HG03565 (cell line): ENCODE measurements at regions not wholly inside any gene's neighbourhood (a gene's known extent, or its start where the extent isn't known, plus 50 kb on each side); places are given as distances from the start of the nearest gene placed in this dataset.
"Not testable (repeated sequence)": the region's sequence is repeated elsewhere in the genome, so short reads cannot be mapped to it uniquely, and the experiment has no call there.

ENCODE experiments used
- ATAC-seq: cut with Tn5 transposase; IDR thresholded peaks from one replicate; pipeline ENCODE4 v1.9.1; 2021; ENCODE audit warnings: mild to moderate bottlenecking, moderate library complexity; ENCODE audit not compliant: unreplicated experiment

DNA sequence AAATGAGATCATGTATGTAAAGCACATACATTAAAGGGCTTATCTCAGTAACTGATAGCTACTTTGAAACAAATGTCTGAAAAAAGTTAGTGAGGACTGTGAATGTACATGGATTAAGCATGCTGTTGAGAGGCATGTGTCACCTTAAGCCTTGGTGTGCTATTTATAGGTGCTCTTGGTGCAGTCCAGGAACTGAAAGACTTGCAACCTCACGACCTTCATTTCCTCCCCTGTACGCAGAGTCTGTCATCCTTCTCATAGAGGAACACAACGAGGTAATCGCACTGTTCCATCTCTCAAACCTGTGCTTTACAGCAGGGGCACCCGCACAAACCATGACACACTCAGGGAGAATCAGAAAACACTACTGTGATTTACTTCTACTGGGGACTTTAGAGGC lies 65.6 kb downstream of the UFM1 start:
- peak; percentile 97 for ATAC-seq

- ATAC-seq = no peak
Observed at GRCh38 chr13:38417241-38417640, 67.6 kb downstream of the UFM1 start.

GRCh38 chr13:38417727-38418126 lies 68.1 kb downstream of the UFM1 start:
- ATAC-seq = peak; percentile 38

- ATAC-seq = no peak
Observed at GRCh38 chr13:38418286-38418685, 68.6 kb downstream of the UFM1 start.

DNA sequence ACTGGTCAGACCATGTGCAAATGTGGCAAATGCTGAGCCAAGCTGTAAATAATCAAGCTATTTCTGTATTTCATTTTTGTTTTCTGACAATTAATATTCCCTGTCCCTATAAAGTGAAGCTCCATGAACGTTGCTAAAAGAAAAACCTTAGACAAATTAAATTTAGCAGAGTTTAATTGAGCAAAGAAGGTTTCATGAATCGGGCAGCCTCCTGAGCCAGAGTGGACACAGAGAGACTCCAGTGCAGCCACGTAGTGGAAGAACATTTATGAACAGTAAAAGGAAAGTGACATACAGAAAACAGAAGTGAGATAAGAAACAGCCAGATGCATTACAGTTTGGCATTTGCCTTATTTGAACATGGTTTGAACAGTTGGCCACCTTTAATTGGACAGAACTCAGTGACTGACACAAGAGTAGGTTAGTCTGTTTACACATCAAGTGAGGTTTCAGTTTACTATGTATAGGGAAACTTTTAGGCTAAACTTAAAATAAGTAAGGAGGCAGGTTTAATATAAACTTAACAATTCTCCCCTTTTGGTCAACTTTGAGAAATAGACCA lies 69.7 kb downstream of the UFM1 start:
- ATAC-seq = no peak

GRCh38 chr13:38421590-38422560 lies 72.2 kb downstream of the UFM1 start:
- no peak for ATAC-seq

DNA sequence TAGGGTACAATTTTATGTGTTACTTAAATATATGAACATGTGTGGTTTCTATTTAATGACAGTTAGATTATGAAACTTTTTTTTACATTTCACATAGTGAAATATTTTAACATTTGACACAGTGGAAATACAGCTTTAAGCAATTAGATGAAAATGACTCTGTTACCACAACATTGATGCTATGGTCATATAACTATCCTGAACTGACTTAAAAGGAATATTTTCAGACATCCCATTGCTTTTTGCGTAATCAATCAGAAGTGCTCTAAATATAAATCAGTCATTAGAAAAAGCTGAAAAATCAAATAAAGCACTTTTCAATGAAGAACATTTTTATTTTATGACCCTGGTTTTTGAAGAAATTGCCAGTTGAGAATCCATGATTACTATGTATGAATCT lies 80.3 kb downstream of the UFM1 start:
- no peak for ATAC-seq

- no peak for ATAC-seq
Observed at GRCh38 chr13:38430796-38431195, 81.1 kb downstream of the UFM1 start.

- no peak for ATAC-seq
Observed at GRCh38 chr13:38440666-38441065, 91.0 kb downstream of the UFM1 start.

DNA sequence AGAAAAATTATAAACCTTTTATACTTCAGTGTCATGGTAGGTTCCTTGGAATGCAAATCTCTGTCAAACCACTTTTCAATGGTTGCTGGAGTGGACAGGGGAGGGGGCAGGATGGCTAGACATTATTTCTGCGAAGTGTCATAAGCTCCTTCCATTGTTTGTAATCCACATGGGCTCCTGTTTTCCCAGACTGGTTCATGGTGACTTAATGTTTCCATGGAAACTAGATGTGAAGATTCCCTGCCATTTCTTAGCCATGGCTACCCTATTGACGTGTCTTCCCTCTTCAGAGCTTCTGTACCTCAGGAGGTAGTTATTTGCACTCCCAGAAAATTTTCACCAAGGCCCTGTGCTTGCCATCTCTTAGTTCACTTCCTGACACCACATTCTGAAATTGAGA lies 95.3 kb downstream of the UFM1 start:
- ATAC-seq = no peak

- no peak for ATAC-seq
Observed at GRCh38 chr13:38452656-38453055, 103.0 kb downstream of the UFM1 start.

DNA sequence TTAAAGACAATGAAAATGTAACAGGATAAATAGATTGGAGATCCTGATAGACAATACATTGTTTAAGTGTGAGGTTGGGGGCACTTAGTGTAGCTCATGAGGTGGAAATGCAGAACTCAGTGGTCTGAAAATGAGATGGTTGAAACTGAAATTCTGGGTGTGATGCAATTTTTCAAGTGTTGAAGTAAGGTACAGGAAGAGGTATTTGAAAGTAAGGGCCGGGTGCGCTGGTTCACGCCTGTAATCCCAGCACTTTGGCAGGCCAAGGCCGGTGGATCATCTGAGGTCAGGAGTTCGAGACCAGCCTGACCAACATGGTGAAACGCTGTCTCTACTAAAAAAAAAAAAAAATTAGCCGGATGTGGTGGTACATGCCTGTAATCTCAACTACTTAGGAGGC lies 113.0 kb downstream of the UFM1 start:
- peak; percentile 79 for ATAC-seq

GRCh38 chr13:38463048-38463447 lies 113.4 kb downstream of the UFM1 start:
- ATAC-seq = no peak

- ATAC-seq = not testable (repeated sequence)
Observed at GRCh38 chr13:38472411-38472810, 122.8 kb downstream of the UFM1 start.

GRCh38 chr13:38473305-38473704 lies 123.7 kb downstream of the UFM1 start:
- no peak for ATAC-seq

- ATAC-seq = no peak
Observed at GRCh38 chr13:38477676-38478075, 128.0 kb downstream of the UFM1 start.

- no peak for ATAC-seq
Observed at GRCh38 chr13:38483623-38484022, 134.0 kb downstream of the UFM1 start.

DNA sequence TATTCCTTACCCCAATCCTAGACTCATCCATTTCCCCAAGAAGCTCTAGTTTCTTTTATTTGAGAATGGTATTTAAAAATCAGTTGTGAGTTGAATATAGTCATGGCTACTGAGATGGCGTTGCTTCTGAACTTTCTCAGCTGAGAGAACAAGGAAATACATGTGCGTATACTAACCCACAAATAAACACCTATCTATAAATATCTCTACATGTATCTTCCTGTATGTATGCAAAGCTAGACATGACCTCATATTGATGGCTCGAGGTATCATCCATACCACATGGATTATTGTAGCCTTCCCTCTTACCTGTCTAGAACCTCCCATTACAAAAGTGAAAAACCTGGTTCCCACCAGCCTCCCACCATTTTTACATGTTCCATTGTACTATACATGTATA lies 141.0 kb downstream of the UFM1 start:
- no peak for ATAC-seq

GRCh38 chr13:38494445-38494844 lies 144.8 kb downstream of the UFM1 start:
- ATAC-seq = no peak

DNA sequence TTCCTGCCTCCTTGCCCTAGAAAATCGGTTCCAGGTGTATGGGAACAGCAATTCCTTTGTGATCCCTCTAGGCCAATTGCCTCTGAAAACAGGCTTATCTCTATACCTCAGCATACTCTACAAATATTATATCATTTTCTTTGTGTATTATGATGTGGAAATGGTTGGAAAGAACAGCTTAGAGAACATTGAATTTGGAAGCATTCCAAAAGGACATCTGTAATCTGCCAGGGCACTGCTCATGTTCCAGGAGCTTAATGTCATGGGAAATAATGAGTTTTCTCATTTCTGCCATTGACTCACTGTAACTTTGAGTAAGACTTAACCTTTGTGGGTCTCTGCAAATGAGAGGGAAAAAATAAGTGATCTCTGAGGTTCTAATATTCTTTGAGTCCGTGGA lies 147.3 kb downstream of the UFM1 start:
- ATAC-seq = no peak

- ATAC-seq = no peak
Observed at GRCh38 chr13:38498271-38498670, 148.6 kb downstream of the UFM1 start.

DNA sequence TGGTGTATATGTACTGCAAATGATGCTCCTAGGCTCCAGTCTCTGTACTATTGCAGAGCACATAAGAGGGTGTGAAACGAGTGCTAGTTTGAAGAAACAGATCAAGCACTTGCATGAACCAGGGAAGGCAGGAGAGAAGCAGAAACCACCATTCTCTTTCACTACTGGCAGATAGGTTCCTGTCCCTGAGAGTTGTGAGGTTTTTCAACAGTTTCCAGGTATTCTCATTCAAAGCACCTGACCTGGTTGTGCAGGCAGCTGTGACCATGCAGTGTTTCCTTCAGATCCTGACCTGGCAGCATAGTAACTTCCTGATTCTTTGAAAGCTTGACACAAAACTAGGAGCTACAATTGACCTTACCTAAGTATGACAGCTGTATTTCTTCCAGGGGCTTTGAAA lies 164.9 kb downstream of the UFM1 start:
- no peak for ATAC-seq
